ENCODE measurements at regions not wholly inside any gene's neighbourhood (a gene's known extent, or its start where the extent isn't known, plus 50 kb on each side); places are given as distances from the start of the nearest gene placed in this dataset.

DNA sequence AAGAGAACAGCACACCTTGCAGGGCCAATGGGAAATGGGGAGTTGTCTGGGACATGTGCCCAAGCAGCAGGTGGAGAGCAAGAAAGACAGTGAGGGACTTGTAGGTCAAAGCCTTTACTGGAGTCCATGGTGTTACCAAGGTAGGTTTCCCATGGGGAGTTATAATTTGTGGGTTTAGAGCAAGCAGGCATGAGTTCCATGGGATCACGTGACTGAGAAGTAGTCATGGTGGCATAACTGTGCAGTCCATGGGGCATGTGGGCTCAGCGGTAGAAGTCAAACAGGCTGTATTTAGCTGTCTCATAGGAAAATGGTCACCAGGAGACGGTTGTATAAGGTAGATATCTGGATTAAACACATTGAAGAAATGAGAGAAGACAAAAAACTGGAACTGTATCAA lies 715.1 kb downstream of the SLITRK1 start:
- DNase-seq (ENCODE audit: low spot score): no peak
- Histone ChIP-seq H3K4me1 (ENCODE audit: control insufficient read depth in 4 of 4, insufficient read depth in 4 of 4, low read length in 3 of 4) (no peaks in the 10 kb centered on the region), H3K36me3 (ENCODE audit: control insufficient read depth in 4 of 4, insufficient read depth in 3 of 4, low read depth in 1 of 4, low read length in 3 of 4) (no peaks in the 10 kb centered on the region), H3K27ac (ENCODE audit: low read depth in 1 of 2, low read length in 2 of 2) (no peak overlapping the region), H3K9me3 (ENCODE audit: control insufficient read depth in 4 of 4, low read length in 3 of 4) (no peaks in the 10 kb centered on the region), H3K4me3 (ENCODE audit: low read depth in 1 of 3, low read length in 3 of 3) (no peak overlapping the region), H3K27me3 (ENCODE audit: control insufficient read depth in 4 of 4, insufficient read depth in 4 of 4, low read length in 3 of 4) (peaks cover 0 to 2% (median 0%) of the 10 kb centered on the region in 4 donors), H3K9ac (ENCODE audit: low read depth in 1 of 2, low read length in 2 of 2) (no peak overlapping the region)
- WGBS: 75% methylated on average over 3 of the region's 3 CpGs
- TF ChIP-seq, protein P1, sequence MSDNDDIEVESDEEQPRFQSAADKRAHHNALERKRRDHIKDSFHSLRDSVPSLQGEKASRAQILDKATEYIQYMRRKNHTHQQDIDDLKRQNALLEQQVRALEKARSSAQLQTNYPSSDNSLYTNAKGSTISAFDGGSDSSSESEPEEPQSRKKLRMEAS (IDR thresholded peaks at IDR 0.05): no peak
- no peak for TF ChIP-seq SP1 (IDR thresholded peaks at IDR 0.05)
- no peak for TF ChIP-seq FOXA2 (IDR thresholded peaks at IDR 0.05)
- no peak for TF ChIP-seq HNF4A (conservative IDR thresholded peaks at IDR 0.05)
- TF ChIP-seq FOXA1 (IDR thresholded peaks at IDR 0.05): no peak
- TF ChIP-seq, protein P2, sequence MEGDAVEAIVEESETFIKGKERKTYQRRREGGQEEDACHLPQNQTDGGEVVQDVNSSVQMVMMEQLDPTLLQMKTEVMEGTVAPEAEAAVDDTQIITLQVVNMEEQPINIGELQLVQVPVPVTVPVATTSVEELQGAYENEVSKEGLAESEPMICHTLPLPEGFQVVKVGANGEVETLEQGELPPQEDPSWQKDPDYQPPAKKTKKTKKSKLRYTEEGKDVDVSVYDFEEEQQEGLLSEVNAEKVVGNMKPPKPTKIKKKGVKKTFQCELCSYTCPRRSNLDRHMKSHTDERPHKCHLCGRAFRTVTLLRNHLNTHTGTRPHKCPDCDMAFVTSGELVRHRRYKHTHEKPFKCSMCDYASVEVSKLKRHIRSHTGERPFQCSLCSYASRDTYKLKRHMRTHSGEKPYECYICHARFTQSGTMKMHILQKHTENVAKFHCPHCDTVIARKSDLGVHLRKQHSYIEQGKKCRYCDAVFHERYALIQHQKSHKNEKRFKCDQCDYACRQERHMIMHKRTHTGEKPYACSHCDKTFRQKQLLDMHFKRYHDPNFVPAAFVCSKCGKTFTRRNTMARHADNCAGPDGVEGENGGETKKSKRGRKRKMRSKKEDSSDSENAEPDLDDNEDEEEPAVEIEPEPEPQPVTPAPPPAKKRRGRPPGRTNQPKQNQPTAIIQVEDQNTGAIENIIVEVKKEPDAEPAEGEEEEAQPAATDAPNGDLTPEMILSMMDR (IDR thresholded peaks at IDR 0.05; ENCODE audit: low read depth, low read length, missing input control): no peak
- TF ChIP-seq JUND (IDR thresholded peaks at IDR 0.05): no peak
- TF ChIP-seq RAD21 (IDR thresholded peaks at IDR 0.05): no peak
- TF ChIP-seq, protein P3, sequence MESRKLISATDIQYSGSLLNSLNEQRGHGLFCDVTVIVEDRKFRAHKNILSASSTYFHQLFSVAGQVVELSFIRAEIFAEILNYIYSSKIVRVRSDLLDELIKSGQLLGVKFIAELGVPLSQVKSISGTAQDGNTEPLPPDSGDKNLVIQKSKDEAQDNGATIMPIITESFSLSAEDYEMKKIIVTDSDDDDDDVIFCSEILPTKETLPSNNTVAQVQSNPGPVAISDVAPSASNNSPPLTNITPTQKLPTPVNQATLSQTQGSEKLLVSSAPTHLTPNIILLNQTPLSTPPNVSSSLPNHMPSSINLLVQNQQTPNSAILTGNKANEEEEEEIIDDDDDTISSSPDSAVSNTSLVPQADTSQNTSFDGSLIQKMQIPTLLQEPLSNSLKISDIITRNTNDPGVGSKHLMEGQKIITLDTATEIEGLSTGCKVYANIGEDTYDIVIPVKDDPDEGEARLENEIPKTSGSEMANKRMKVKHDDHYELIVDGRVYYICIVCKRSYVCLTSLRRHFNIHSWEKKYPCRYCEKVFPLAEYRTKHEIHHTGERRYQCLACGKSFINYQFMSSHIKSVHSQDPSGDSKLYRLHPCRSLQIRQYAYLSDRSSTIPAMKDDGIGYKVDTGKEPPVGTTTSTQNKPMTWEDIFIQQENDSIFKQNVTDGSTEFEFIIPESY (IDR thresholded peaks at IDR 0.05): no peak
- no peak for TF ChIP-seq NR2F2 (IDR thresholded peaks at IDR 0.05)
- TF ChIP-seq HNF4G (IDR thresholded peaks at IDR 0.05): no peak
- TF ChIP-seq GABPA (IDR thresholded peaks at IDR 0.05 in 1 of 2, conservative IDR thresholded peaks at IDR 0.05 in 1 of 2): no peak
- TF ChIP-seq, protein P4, sequence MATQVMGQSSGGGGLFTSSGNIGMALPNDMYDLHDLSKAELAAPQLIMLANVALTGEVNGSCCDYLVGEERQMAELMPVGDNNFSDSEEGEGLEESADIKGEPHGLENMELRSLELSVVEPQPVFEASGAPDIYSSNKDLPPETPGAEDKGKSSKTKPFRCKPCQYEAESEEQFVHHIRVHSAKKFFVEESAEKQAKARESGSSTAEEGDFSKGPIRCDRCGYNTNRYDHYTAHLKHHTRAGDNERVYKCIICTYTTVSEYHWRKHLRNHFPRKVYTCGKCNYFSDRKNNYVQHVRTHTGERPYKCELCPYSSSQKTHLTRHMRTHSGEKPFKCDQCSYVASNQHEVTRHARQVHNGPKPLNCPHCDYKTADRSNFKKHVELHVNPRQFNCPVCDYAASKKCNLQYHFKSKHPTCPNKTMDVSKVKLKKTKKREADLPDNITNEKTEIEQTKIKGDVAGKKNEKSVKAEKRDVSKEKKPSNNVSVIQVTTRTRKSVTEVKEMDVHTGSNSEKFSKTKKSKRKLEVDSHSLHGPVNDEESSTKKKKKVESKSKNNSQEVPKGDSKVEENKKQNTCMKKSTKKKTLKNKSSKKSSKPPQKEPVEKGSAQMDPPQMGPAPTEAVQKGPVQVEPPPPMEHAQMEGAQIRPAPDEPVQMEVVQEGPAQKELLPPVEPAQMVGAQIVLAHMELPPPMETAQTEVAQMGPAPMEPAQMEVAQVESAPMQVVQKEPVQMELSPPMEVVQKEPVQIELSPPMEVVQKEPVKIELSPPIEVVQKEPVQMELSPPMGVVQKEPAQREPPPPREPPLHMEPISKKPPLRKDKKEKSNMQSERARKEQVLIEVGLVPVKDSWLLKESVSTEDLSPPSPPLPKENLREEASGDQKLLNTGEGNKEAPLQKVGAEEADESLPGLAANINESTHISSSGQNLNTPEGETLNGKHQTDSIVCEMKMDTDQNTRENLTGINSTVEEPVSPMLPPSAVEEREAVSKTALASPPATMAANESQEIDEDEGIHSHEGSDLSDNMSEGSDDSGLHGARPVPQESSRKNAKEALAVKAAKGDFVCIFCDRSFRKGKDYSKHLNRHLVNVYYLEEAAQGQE (IDR thresholded peaks at IDR 0.05): no peak
- no peak for TF ChIP-seq RXRA (IDR thresholded peaks at IDR 0.05)
- TF ChIP-seq TAF1 (conservative IDR thresholded peaks at IDR 0.05): no peak
- TF ChIP-seq, protein P5, sequence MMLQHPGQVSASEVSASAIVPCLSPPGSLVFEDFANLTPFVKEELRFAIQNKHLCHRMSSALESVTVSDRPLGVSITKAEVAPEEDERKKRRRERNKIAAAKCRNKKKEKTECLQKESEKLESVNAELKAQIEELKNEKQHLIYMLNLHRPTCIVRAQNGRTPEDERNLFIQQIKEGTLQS (IDR thresholded peaks at IDR 0.05): no peak
- no peak for TF ChIP-seq EGR1 (IDR thresholded peaks at IDR 0.05; ENCODE audit: low read depth in 2 of 2)

DNA sequence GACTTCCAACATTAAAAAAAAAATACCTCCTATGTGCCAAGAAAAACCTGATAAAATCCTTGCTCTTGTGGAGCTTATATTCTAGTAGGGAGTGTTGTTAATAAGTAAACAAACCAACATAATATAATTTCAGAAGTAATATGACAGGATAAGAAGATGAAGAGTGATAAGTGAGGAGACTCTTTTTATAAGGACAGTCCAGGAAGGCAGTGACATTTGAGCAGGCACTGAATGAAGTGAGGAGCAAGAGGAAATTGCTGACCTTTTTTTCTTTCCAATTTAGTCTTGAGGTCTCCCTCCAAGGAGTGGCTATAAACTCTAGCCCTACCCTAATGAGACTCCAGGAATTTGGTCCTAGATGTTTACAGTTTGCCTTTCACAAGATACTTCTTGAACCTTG lies 715.7 kb downstream of the SLITRK1 start:
- Histone ChIP-seq H3K9ac (ENCODE audit: low read depth in 1 of 2, low read length in 2 of 2) (no peak overlapping the region), H3K27ac (ENCODE audit: low read depth in 1 of 2, low read length in 2 of 2) (no peak overlapping the region), H3K4me3 (ENCODE audit: low read depth in 1 of 3, low read length in 3 of 3) (no peak overlapping the region), H3K36me3 (ENCODE audit: control insufficient read depth in 4 of 4, insufficient read depth in 3 of 4, low read depth in 1 of 4, low read length in 3 of 4) (no peaks in the 10 kb centered on the region), H3K9me3 (ENCODE audit: control insufficient read depth in 4 of 4, low read length in 3 of 4) (no peaks in the 10 kb centered on the region), H3K4me1 (ENCODE audit: control insufficient read depth in 4 of 4, insufficient read depth in 4 of 4, low read length in 3 of 4) (no peaks in the 10 kb centered on the region), H3K27me3 (ENCODE audit: control insufficient read depth in 4 of 4, insufficient read depth in 4 of 4, low read length in 3 of 4) (peaks cover 0 to 2% (median 0%) of the 10 kb centered on the region in 4 donors)
- DNase-seq (ENCODE audit: low spot score): no peak
- TF ChIP-seq HNF4G (IDR thresholded peaks at IDR 0.05): no peak
- no peak for TF ChIP-seq FOXA2 (IDR thresholded peaks at IDR 0.05)
- TF ChIP-seq, protein P5 (IDR thresholded peaks at IDR 0.05): no peak
- TF ChIP-seq FOXA1 (IDR thresholded peaks at IDR 0.05): no peak
- no peak for TF ChIP-seq NR2F2 (IDR thresholded peaks at IDR 0.05)
- TF ChIP-seq, protein P3 (IDR thresholded peaks at IDR 0.05): no peak
- TF ChIP-seq YY1 (IDR thresholded peaks at IDR 0.05): no peak
- TF ChIP-seq TAF1 (conservative IDR thresholded peaks at IDR 0.05): no peak
- no peak for TF ChIP-seq RXRA (IDR thresholded peaks at IDR 0.05)
- no peak for TF ChIP-seq JUND (IDR thresholded peaks at IDR 0.05)
